ENCODE measurements at regions not wholly inside any gene's neighbourhood (a gene's known extent, or its start where the extent isn't known, plus 50 kb on each side); places are given as distances from the start of the nearest gene placed in this dataset.

- TF ChIP-seq, protein P1, sequence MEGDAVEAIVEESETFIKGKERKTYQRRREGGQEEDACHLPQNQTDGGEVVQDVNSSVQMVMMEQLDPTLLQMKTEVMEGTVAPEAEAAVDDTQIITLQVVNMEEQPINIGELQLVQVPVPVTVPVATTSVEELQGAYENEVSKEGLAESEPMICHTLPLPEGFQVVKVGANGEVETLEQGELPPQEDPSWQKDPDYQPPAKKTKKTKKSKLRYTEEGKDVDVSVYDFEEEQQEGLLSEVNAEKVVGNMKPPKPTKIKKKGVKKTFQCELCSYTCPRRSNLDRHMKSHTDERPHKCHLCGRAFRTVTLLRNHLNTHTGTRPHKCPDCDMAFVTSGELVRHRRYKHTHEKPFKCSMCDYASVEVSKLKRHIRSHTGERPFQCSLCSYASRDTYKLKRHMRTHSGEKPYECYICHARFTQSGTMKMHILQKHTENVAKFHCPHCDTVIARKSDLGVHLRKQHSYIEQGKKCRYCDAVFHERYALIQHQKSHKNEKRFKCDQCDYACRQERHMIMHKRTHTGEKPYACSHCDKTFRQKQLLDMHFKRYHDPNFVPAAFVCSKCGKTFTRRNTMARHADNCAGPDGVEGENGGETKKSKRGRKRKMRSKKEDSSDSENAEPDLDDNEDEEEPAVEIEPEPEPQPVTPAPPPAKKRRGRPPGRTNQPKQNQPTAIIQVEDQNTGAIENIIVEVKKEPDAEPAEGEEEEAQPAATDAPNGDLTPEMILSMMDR (IDR thresholded peaks at IDR 0.05; ENCODE audit: low read length) = no peak
- TF ChIP-seq EZH2 (IDR thresholded peaks at IDR 0.05; ENCODE audit: borderline replicate concordance, low read length) = no peak
These were observed 119.3 kb downstream of the NGF start for GRCh38 chr1:115218699-115219098.
